ENCODE measurements at regions not wholly inside any gene's neighbourhood (a gene's known extent, or its start where the extent isn't known, plus 50 kb on each side); places are given as distances from the start of the nearest gene placed in this dataset.

GRCh38 chr10:110405380-110405779, 92.3 kb upstream of the DUSP5 start:
- no peak overlapping the region for H2AFZ ChIP-seq (ENCODE audit: insufficient read depth, low read depth, low read length, poor library complexity, severe bottlenecking)
- Mint-ChIP-seq H3K9me3 (ENCODE audit: insufficient read depth) (no peaks in the 10 kb centered on the region), H3K27me3 (peaks cover 51% of the 10 kb centered on the region), H3K4me1 (peaks cover 14% of the 10 kb centered on the region), H3K4me3 (no peak overlapping the region), H3K27ac (no peak overlapping the region)
- TF ChIP-seq EZH2 (IDR thresholded peaks at IDR 0.05; ENCODE audit: borderline replicate concordance, insufficient read depth, low read depth, low read length, poor library complexity, severe bottlenecking) = no peak
- no peak for TF ChIP-seq CTCF (IDR thresholded peaks at IDR 0.05)
- H3K27ac ChIP-seq (ENCODE audit: low read length in 2 of 2) = no peak overlapping the region
- no peaks in the 10 kb centered on the region for H3K79me2 ChIP-seq (ENCODE audit: control insufficient read depth, insufficient read depth, low read length)
- no peaks in the 10 kb centered on the region for H4K20me1 ChIP-seq (ENCODE audit: control insufficient read depth, insufficient read depth, low read length, poor library complexity, severe bottlenecking)
- peaks cover 0 to 9% (median 0%) of the 10 kb centered on the region in 3 donors for H3K9me3 ChIP-seq (ENCODE audit: control extremely low read depth in 1 of 3, control insufficient read depth in 2 of 3, insufficient read depth in 1 of 3, low read length in 2 of 3)
- peaks cover 13 to 27% of the 10 kb centered on the region in 2 donors for H3K4me1 ChIP-seq (ENCODE audit: control insufficient read depth in 2 of 2, insufficient read depth in 2 of 2, low read length in 2 of 2)
- CTCF ChIA-PET = interaction anchor here (0.6 to 1.5 kb wide), 4 partner anchors 9 to 141 kb away, joined by 3 to 4 read pairs (median 3); no protein-coding TSS in a partner anchor
- DNase-seq (no peak), ATAC-seq (ENCODE audit: low read depth) (no peak)
- H3K27me3 ChIP-seq (replicated peaks in 1 of 4; ENCODE audit: control extremely low read depth in 1 of 4, control insufficient read depth in 3 of 4, insufficient read depth in 4 of 4, low read length in 3 of 4) = peaks cover 0 to 29% (median 10%) of the 10 kb centered on the region in 4 experiments
- H3K9ac ChIP-seq (ENCODE audit: low read length) = no peak overlapping the region
- intact Hi-C loops (cut with micrococcal nuclease) = no loop called here
- no peak overlapping the region for H3K4me2 ChIP-seq (replicated peaks; ENCODE audit: low read depth, low read length, poor library complexity, severe bottlenecking)
- WGBS (ENCODE audit: insufficient coverage) = 94% methylated on average over 5 of the region's 6 CpGs
- H3K36me3 ChIP-seq (replicated peaks in 1 of 2; ENCODE audit: control extremely low read depth in 1 of 2, control insufficient read depth in 1 of 2, extremely low read depth in 1 of 2, insufficient read depth in 2 of 2, low read length in 1 of 2) = no peaks in the 10 kb centered on the region
- POLR2A ChIA-PET = interaction anchor here (0.6 kb wide), 1 partner anchor 100 kb away, joined by 4 read pairs; no protein-coding TSS in a partner anchor
- no peak overlapping the region for H3K4me3 ChIP-seq (ENCODE audit: control extremely low read depth in 1 of 5, extremely low read depth in 1 of 5, insufficient read depth in 1 of 5, low read depth in 2 of 5, low read length in 4 of 5)

- intact Hi-C loops (cut with micrococcal nuclease) = no loop called here
- H3K27me3 Mint-ChIP-seq = peaks cover 44% of the 10 kb centered on the region
- Histone ChIP-seq H3K9me3 (ENCODE audit: control extremely low read depth in 1 of 3, control insufficient read depth in 2 of 3, insufficient read depth in 1 of 3, low read length in 2 of 3) (peaks cover 0 to 13% (median 0%) of the 10 kb centered on the region in 3 donors), H3K27ac (ENCODE audit: low read length in 2 of 2) (no peak overlapping the region), H3K4me2 (replicated peaks; ENCODE audit: low read depth, low read length, poor library complexity, severe bottlenecking) (no peak overlapping the region), H3K79me2 (ENCODE audit: control insufficient read depth, insufficient read depth, low read length) (no peaks in the 10 kb centered on the region), H2AFZ (ENCODE audit: insufficient read depth, low read depth, low read length, poor library complexity, severe bottlenecking) (no peak overlapping the region), H4K20me1 (ENCODE audit: control insufficient read depth, insufficient read depth, low read length, poor library complexity, severe bottlenecking) (no peaks in the 10 kb centered on the region), H3K27me3 (replicated peaks in 1 of 4; ENCODE audit: control extremely low read depth in 1 of 4, control insufficient read depth in 3 of 4, insufficient read depth in 4 of 4, low read length in 3 of 4) (peaks cover 0 to 38% (median 14%) of the 10 kb centered on the region in 4 experiments), H3K36me3 (replicated peaks in 1 of 2; ENCODE audit: control extremely low read depth in 1 of 2, control insufficient read depth in 1 of 2, extremely low read depth in 1 of 2, insufficient read depth in 2 of 2, low read length in 1 of 2) (no peaks in the 10 kb centered on the region), H3K9ac (ENCODE audit: low read length) (no peak overlapping the region), H3K4me3 (ENCODE audit: control extremely low read depth in 1 of 5, extremely low read depth in 1 of 5, insufficient read depth in 1 of 5, low read depth in 2 of 5, low read length in 4 of 5) (no peak overlapping the region), H3K4me1 (ENCODE audit: control insufficient read depth in 2 of 2, insufficient read depth in 2 of 2, low read length in 2 of 2) (peaks cover 23 to 47% of the 10 kb centered on the region in 2 donors)
- TF ChIP-seq CTCF (IDR thresholded peaks at IDR 0.05) = no peak
- no peak for TF ChIP-seq EZH2 (IDR thresholded peaks at IDR 0.05; ENCODE audit: borderline replicate concordance, insufficient read depth, low read depth, low read length, poor library complexity, severe bottlenecking)
- no peak overlapping the region for H3K27ac Mint-ChIP-seq
- 100% methylated on average over 4 of the region's 8 CpGs for WGBS (ENCODE audit: insufficient coverage)
- ATAC-seq (ENCODE audit: low read depth) = no peak
- H3K4me1 Mint-ChIP-seq = peaks cover 34% of the 10 kb centered on the region
- H3K9me3 Mint-ChIP-seq (ENCODE audit: insufficient read depth) = no peaks in the 10 kb centered on the region
- no peak overlapping the region for H3K4me3 Mint-ChIP-seq
- ChIA-PET POLR2A (no interaction called here), CTCF (interaction anchor here (1.1 kb wide), 1 partner anchor 139 kb away, joined by 3 read pairs; no protein-coding TSS in a partner anchor)
- DNase-seq = no peak
Measured at GRCh38 chr10:110407301-110408170, 90.2 kb upstream of the DUSP5 start.

All from B cell (primary cell).